ENCODE measurements at regions not wholly inside any gene's neighbourhood (a gene's known extent, or its start where the extent isn't known, plus 50 kb on each side); places are given as distances from the start of the nearest gene placed in this dataset.

DNA sequence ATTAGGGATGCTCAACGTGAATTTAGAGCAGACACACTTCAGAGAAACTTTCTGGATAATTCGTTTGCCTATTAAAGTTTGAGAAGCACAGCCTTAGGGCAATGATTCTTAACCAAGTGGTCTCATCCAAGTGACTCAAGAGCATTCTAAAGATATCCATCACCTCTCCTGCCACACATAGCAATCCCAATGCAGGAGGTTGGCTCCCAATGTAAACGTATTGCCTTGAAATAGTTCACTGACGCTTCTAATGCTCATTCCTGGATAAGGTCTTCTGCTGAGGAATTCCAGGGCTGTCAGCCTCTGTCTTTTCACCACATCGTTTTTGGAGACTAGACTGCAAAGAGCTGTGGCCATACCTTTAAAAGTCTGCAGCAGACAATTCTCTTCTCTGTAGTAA, 279.8 kb upstream of the DACH1 start:
- DNase-seq (no peak), ATAC-seq (ENCODE audit: insufficient read depth, low read depth) (no peak)
- TF ChIP-seq, protein P1, sequence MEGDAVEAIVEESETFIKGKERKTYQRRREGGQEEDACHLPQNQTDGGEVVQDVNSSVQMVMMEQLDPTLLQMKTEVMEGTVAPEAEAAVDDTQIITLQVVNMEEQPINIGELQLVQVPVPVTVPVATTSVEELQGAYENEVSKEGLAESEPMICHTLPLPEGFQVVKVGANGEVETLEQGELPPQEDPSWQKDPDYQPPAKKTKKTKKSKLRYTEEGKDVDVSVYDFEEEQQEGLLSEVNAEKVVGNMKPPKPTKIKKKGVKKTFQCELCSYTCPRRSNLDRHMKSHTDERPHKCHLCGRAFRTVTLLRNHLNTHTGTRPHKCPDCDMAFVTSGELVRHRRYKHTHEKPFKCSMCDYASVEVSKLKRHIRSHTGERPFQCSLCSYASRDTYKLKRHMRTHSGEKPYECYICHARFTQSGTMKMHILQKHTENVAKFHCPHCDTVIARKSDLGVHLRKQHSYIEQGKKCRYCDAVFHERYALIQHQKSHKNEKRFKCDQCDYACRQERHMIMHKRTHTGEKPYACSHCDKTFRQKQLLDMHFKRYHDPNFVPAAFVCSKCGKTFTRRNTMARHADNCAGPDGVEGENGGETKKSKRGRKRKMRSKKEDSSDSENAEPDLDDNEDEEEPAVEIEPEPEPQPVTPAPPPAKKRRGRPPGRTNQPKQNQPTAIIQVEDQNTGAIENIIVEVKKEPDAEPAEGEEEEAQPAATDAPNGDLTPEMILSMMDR (IDR thresholded peaks at IDR 0.05; ENCODE audit: borderline replicate concordance, extremely low read depth, low read length, poor library complexity, severe bottlenecking) = no peak
- TF ChIP-seq EZH2 (IDR thresholded peaks at IDR 0.05; ENCODE audit: borderline replicate concordance, low read depth, low read length, severe bottlenecking) = no peak

DNA sequence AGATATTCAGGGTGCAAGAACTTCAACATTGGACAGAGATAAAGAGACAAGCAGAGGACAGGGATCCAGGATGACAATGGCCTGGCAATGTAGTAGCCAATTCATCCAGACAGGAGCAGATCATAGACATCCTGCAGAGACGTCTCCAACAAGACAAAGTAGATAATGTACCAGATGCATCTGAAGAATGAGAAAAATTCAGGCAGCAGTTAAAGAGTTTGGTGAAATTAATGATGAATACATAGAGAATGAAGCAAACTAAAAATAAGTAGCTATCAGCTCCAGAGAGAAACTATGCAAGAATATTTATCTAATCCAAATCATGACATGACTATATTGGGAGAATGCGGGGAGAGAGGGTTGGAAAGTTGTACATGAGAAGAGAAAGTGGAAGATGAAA, 278.4 kb upstream of the DACH1 start:
- H3K79me2 ChIP-seq (ENCODE audit: insufficient read depth, low read length) = no peaks in the 10 kb centered on the region
- no peaks in the 10 kb centered on the region for H4K20me1 ChIP-seq (ENCODE audit: insufficient read depth, low read length)
- H3K27me3 ChIP-seq (ENCODE audit: insufficient read depth, low read length, poor library complexity) = no peaks in the 10 kb centered on the region
- ATAC-seq (ENCODE audit: insufficient read depth, low read depth) (no peak), DNase-seq (no peak)
- no peak overlapping the region for H3K27ac ChIP-seq (ENCODE audit: low read length)
- H3K4me3 ChIP-seq (ENCODE audit: low read depth in 1 of 2, low read length in 2 of 2) = no peak overlapping the region
- H3K4me1 ChIP-seq (ENCODE audit: insufficient read depth, low read length) = no peaks in the 10 kb centered on the region
- H3K9ac ChIP-seq (ENCODE audit: low read depth, low read length) = no peak overlapping the region
- H2AFZ ChIP-seq (ENCODE audit: low read depth, low read length) = no peak overlapping the region
- H3K9me3 ChIP-seq (ENCODE audit: insufficient read depth, low read length, severe bottlenecking) = no peaks in the 10 kb centered on the region
- no peak overlapping the region for H3K4me2 ChIP-seq (ENCODE audit: insufficient read depth, low read length)
- TF ChIP-seq EZH2 (IDR thresholded peaks at IDR 0.05; ENCODE audit: borderline replicate concordance, low read depth, low read length, severe bottlenecking) = no peak
- TF ChIP-seq, protein P1 (IDR thresholded peaks at IDR 0.05; ENCODE audit: borderline replicate concordance, extremely low read depth, low read length, poor library complexity, severe bottlenecking) = no peak
- no peaks in the 10 kb centered on the region for H3K36me3 ChIP-seq (ENCODE audit: insufficient read depth, low read length)

More for the DNA sequence above, 279.8 kb upstream of the DACH1 start:
- Histone ChIP-seq H3K79me2 (ENCODE audit: insufficient read depth, low read length) (no peaks in the 10 kb centered on the region), H3K27ac (ENCODE audit: low read length) (no peak overlapping the region), H2AFZ (ENCODE audit: low read depth, low read length) (no peak overlapping the region; the same call in 1 of the 2 replicates), H4K20me1 (ENCODE audit: insufficient read depth, low read length) (no peaks in the 10 kb centered on the region), H3K4me2 (ENCODE audit: insufficient read depth, low read length) (no peak overlapping the region), H3K4me1 (ENCODE audit: insufficient read depth, low read length) (no peaks in the 10 kb centered on the region), H3K36me3 (ENCODE audit: insufficient read depth, low read length) (no peaks in the 10 kb centered on the region), H3K4me3 (ENCODE audit: low read depth in 1 of 2, low read length in 2 of 2) (no peak overlapping the region), H3K27me3 (ENCODE audit: insufficient read depth, low read length, poor library complexity) (no peaks in the 10 kb centered on the region), H3K9ac (ENCODE audit: low read depth, low read length) (no peak overlapping the region), H3K9me3 (ENCODE audit: insufficient read depth, low read length, severe bottlenecking) (no peaks in the 10 kb centered on the region)

DNA sequence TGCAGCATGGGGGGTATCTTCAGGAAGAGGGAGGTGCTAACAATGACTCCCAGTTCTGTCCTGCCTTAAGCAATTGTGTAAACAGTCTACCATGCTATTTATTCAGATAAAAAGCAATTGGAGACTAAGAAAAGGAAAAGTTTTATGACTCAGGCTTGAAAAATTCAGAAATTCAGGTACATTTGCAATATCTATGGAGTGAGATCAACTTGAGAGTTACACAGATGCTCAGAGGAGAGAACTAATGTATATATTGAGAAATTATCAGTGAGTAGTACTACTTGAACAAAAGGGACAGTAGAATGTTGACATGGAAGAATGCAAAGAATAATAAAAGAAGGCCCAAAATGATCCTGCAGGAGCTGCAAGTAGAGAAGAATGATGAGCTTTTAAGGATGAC, 277.6 kb upstream of the DACH1 start:
- Histone ChIP-seq H2AFZ (ENCODE audit: low read depth, low read length) (no peak overlapping the region), H3K27ac (ENCODE audit: low read length) (no peak overlapping the region), H3K9me3 (ENCODE audit: insufficient read depth, low read length, severe bottlenecking) (no peaks in the 10 kb centered on the region), H3K4me3 (ENCODE audit: low read depth in 1 of 2, low read length in 2 of 2) (no peak overlapping the region), H3K36me3 (ENCODE audit: insufficient read depth, low read length) (no peaks in the 10 kb centered on the region), H3K4me1 (ENCODE audit: insufficient read depth, low read length) (no peaks in the 10 kb centered on the region), H3K9ac (ENCODE audit: low read depth, low read length) (no peak overlapping the region), H3K79me2 (ENCODE audit: insufficient read depth, low read length) (no peaks in the 10 kb centered on the region), H3K4me2 (ENCODE audit: insufficient read depth, low read length) (no peak overlapping the region), H4K20me1 (ENCODE audit: insufficient read depth, low read length) (no peaks in the 10 kb centered on the region), H3K27me3 (ENCODE audit: insufficient read depth, low read length, poor library complexity) (no peaks in the 10 kb centered on the region)
- ATAC-seq (ENCODE audit: insufficient read depth, low read depth) (no peak), DNase-seq (no peak)
- TF ChIP-seq, protein P1 (IDR thresholded peaks at IDR 0.05; ENCODE audit: borderline replicate concordance, extremely low read depth, low read length, poor library complexity, severe bottlenecking) = no peak
- no peak for TF ChIP-seq EZH2 (IDR thresholded peaks at IDR 0.05; ENCODE audit: borderline replicate concordance, low read depth, low read length, severe bottlenecking)

All from DND-41 (cell line).